K562 (cell line): ENCODE measurements at regions not wholly inside any gene's neighbourhood (a gene's known extent, or its start where the extent isn't known, plus 50 kb on each side); places are given as distances from the start of the nearest gene placed in this dataset.

Experiments
- ATAC-seq: fragments of 200-7000 bp; cut with Tn5 transposase; 3 replicates; pipeline ENCODE4 v1.9.1; 2020; ENCODE audit warnings: moderate library complexity
- BruUV-seq: library from RNA; stranded (reverse); fragments of 400-500 nt; replicated peaks from 2 replicates; lab custom pipeline; 2021; lab: Mats Ljungman, UMichigan
- CTCF ChIA-PET: fragments of 300-600 bp; formaldehyde crosslinking; extraction: SDS; loops from one replicate; lab custom pipeline; 2021; ENCODE audit warnings: low intra/inter-chr PET ratio; lab: Yijun Ruan, JAX
- POLR2A ChIA-PET: fragments of 300-600, 350-650 bp; sonication (Branson Sonifier 250); formaldehyde crosslinking; extraction: SDS; loops from one replicate; lab custom pipeline; 2021; ENCODE audit warnings: antibody characterized with exemption, inconsistent platforms; lab: Yijun Ruan, JAX
- DNase-seq, 4 experiments: peaks; one replicate each; pipeline versions ENCODE4 v3.0.0 to v3.0.0-alpha.2; 2011 to 2018; ENCODE audit warnings: low spot score in 3 of 4, mixed read lengths in 3 of 4; ENCODE audit errors: extremely low read depth in 1 of 4
- FAIRE-seq: peaks from 2 replicates; lab custom pipeline; 2011; peaks lifted over from hg19 to GRCh38; lab: Jason Lieb, UNC
- H2AFZ ChIP-seq: 2 replicates; pipeline ENCODE4 v1.6.0; 2011; ENCODE audit warnings: low read depth, low read length, control low read depth, inconsistent platforms
- H3K27ac ChIP-seq: fragments of 200-600 bp; 3 replicates; pipeline ENCODE4 v1.8.0; 2011; ENCODE audit warnings: low read depth, mild to moderate bottlenecking, control low read depth, inconsistent platforms, low read length, moderate library complexity, mixed read lengths; ENCODE audit errors: extremely low read depth
- H3K27me3 ChIP-seq, 2 experiments: fragments of 300-600 bp in 1 of 2; 2 replicates in 1 of 2; 3 replicates in 1 of 2; pipeline versions ENCODE4 v1.6.0 to v1.8.0; 2011; ENCODE audit warnings: inconsistent platforms in 2 of 2, low read length in 2 of 2, mild to moderate bottlenecking in 1 of 2, mixed read lengths in 1 of 2, moderate library complexity in 1 of 2; ENCODE audit not compliant: control insufficient read depth in 2 of 2, insufficient read depth in 2 of 2
- H3K36me3 ChIP-seq: fragments of 300-600 bp; 3 replicates; pipeline ENCODE4 v1.8.0; 2011; ENCODE audit warnings: mild to moderate bottlenecking, low read length, inconsistent platforms; ENCODE audit not compliant: control insufficient read depth, insufficient read depth
- H3K4me1 ChIP-seq, 2 experiments: fragments of 200-600 bp in 1 of 2; replicated peaks in 1 of 2; 2 replicates in 1 of 2; 3 replicates in 1 of 2; pipeline versions ENCODE4 v1.5.1 to v1.8.0; 2011; ENCODE audit warnings: inconsistent platforms in 2 of 2, low read length in 2 of 2, mild to moderate bottlenecking in 1 of 2, mixed read lengths in 1 of 2, moderate library complexity in 1 of 2; ENCODE audit not compliant: control insufficient read depth in 2 of 2, insufficient read depth in 2 of 2
- H3K4me2 ChIP-seq: 2 replicates; pipeline ENCODE4 v1.6.1; 2011; ENCODE audit warnings: low read length, control low read depth, inconsistent platforms, mixed read lengths; ENCODE audit not compliant: insufficient read depth
- H3K4me3 ChIP-seq: fragments of 200-600 bp; sonication (generic), shearing (Covaris generic); 2 replicates; pipeline ENCODE4 v1.5.1; 2016; ENCODE audit warnings: control low read depth, inconsistent platforms
- H3K79me2 ChIP-seq: fragments of 200-600 bp; 3 replicates; pipeline ENCODE4 v1.8.0; 2011; ENCODE audit warnings: low read length, inconsistent platforms; ENCODE audit not compliant: control insufficient read depth, insufficient read depth
- H3K9ac ChIP-seq, 2 experiments: 2 replicates each; pipeline versions ENCODE4 v1.6.0 to v1.6.1; 2011; ENCODE audit warnings: low read depth in 2 of 2, low read length in 2 of 2, control low read depth in 1 of 2, inconsistent platforms in 1 of 2, mild to moderate bottlenecking in 1 of 2, mixed read lengths in 1 of 2; ENCODE audit not compliant: insufficient read depth in 1 of 2
- H3K9me1 ChIP-seq: one replicate; pipeline ENCODE4 v1.6.0; 2011; ENCODE audit warnings: inconsistent platforms, mild to moderate bottlenecking, low read length, moderate library complexity; ENCODE audit not compliant: control insufficient read depth, insufficient read depth
- H3K9me3 ChIP-seq: replicated peaks from 2 replicates; pipeline ENCODE4 v1.5.1; 2011; ENCODE audit warnings: low read depth, low read length, inconsistent platforms; ENCODE audit not compliant: control insufficient read depth, insufficient read depth
- H4K20me1 ChIP-seq: replicated peaks from 2 replicates; pipeline ENCODE4 v1.6.1; 2011; ENCODE audit warnings: low read length, inconsistent platforms, mixed read lengths; ENCODE audit not compliant: control insufficient read depth, insufficient read depth
- CBX2 ChIP-seq: fragments of 200-600 bp; sonication (generic); IDR thresholded peaks from one replicate; pipeline ENCODE4 v1.6.1; 2012; ENCODE audit warnings: mild to moderate bottlenecking, low read length, inconsistent platforms; ENCODE audit not compliant: insufficient read depth, poor library complexity, severe bottlenecking
- CTBP1 ChIP-seq: fragments of 450-650 bp; IDR thresholded peaks from 2 replicates; pipeline ENCODE4 v1.6.1; 2016; ENCODE audit warnings: borderline replicate concordance
- DPF2 ChIP-seq: fragments of 450-650 bp; IDR thresholded peaks from 2 replicates; pipeline ENCODE4 v1.6.1; 2016
- MIER1 ChIP-seq: fragments of 450-650 bp; IDR thresholded peaks from 2 replicates; pipeline ENCODE4 v1.6.1; 2016; ENCODE audit warnings: antibody characterized with exemption, mild to moderate bottlenecking, low read depth
- MYNN ChIP-seq, 2 experiments: sonication (generic); formaldehyde crosslinking in 1 of 2; IDR thresholded peaks; 2 replicates each; pipeline versions ENCODE4 v1.5.0 to v1.6.1; 2016 to 2020; ENCODE audit warnings: antibody characterized with exemption in 1 of 2, missing genetic modification reagents in 1 of 2
- NFE2L1 ChIP-seq: fragments of 450-650 bp; IDR thresholded peaks from 2 replicates; pipeline ENCODE4 v1.6.1; 2016; ENCODE audit warnings: missing genetic modification characterization, low read depth, mild to moderate bottlenecking, missing compliant biosample characterization, moderate library complexity, borderline replicate concordance
- PHB ChIP-seq: fragments of 250-450 bp; sonication (Bioruptor Pico); IDR thresholded peaks from 2 replicates; pipeline ENCODE4 v1.5.0; 2021
- POLR3G ChIP-seq: IDR thresholded peaks from 2 replicates; pipeline ENCODE4 v1.6.1; 2011; ENCODE audit not compliant: insufficient read length, insufficient replicate concordance; ENCODE audit errors: extremely low read depth
- PREB ChIP-seq: sonication (generic); formaldehyde crosslinking; IDR thresholded peaks from 2 replicates; pipeline ENCODE4 v1.8.1; 2023; ENCODE audit warnings: mild to moderate bottlenecking, missing genetic modification reagents
- WGBS: fragments of 100-300 bp; shearing (Covaris generic); methylation state at CpG from one replicate; pipeline ENCODE4 v1.1.6; 2016; ENCODE audit warnings: low coverage, mixed read lengths; ENCODE audit not compliant: insufficient coverage; ENCODE audit errors: missing lambda C conversion rate; 5-methylcytosine and 5-hydroxymethylcytosine counted together
- in situ Hi-C: fragments of 300-500 bp; cut with MboI; formaldehyde crosslinking; loops from 4 replicates; pipeline ENCODE4 v1.15.0; 2018; ENCODE audit warnings: inconsistent platforms, mixed read lengths
- intact Hi-C: fragments of 100-400 bp; cut with micrococcal nuclease; formaldehyde crosslinking; loops from 2 replicates; pipeline ENCODE4 v1.14.2; 2022
- TF ChIP-seq, protein P1 (sequence below): fragments of 250-450 bp; sonication (Bioruptor Pico); IDR thresholded peaks from 2 replicates; pipeline ENCODE4 v1.8.0; 2021; ENCODE audit warnings: mild to moderate bottlenecking, moderate library complexity

DNA sequence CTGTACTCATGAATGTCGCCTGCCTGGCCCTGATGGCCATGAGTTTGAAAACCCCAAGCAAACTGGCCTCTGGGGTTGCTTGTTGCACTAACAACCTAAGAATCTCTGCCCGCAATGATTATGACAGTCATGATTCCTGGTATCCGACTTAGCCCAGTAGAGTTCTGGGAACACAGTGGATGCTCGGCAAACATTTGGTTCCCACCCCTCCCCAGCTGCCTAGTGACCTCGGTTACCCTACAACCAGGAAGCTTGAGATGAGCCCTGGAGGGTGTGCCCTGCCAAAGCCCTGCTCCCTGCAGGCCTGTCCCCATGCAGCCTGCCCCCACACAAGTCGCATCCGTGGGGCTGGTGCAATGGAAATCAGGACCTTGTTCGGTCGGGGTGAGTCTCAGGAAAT is 76.0 kb upstream of the ZBTB40 start:
- Histone ChIP-seq H3K9me3 (no peaks in the 10 kb centered on the region), H3K9ac (no peak overlapping the region), H3K4me2 (no peak overlapping the region), H3K4me1 (peaks cover 0 to 6% of the 10 kb centered on the region in 2 experiments; a peak in 1 of 5 replicates), H4K20me1 (0 out of 2 replicates have a peak, but pooled peaks cover 4% of the 10 kb centered on the region), H3K79me2 (no peaks in the 10 kb centered on the region), H3K27ac (no peak overlapping the region), H3K27me3 (peaks cover 25 to 65% of the 10 kb centered on the region in 2 experiments), H3K4me3 (no peak overlapping the region), H3K9me1 (peaks cover under 1% of the 10 kb centered on the region), H3K36me3 (no peaks in the 10 kb centered on the region), H2AFZ (no peak overlapping the region)
- FAIRE-seq = no peak
- 0% methylated on average over 9 of the region's 9 CpGs for WGBS
- in situ Hi-C loops = no loop called here
- no peak for DNase-seq
- POLR2A ChIA-PET = no interaction called here
- no peak for TF ChIP-seq MIER1
- TF ChIP-seq CTBP1 = 0 out of 2 replicates have a peak, but pooled peaks have one; percentile 38
- no peak for ATAC-seq
- intact Hi-C loops = no loop called here
- CTCF ChIA-PET = no interaction called here
- no TSS peak for BruUV-seq

DNA sequence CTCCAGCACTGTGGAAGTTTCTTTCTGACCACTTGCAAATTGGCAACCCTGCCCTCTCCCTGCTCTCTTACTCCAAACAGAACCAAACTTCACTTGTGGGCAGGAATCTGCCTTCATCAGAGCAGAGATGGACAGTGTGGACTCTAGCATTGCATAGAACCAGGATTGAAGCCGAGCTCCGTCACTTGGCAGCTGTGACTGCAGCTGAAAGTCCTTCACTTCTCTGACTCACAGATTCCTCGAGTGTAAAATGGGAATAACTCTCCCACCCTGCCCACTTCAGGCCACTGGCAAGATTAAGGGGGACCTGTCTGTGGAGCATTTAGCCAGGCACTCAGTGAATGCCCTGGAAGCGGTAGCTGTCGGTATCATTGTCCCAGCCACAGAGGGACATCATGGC is 75.7 kb upstream of the ZBTB40 start:
- POLR2A ChIA-PET = no interaction called here
- no TSS peak for BruUV-seq
- H3K9me1 ChIP-seq = peaks cover 4% of the 10 kb centered on the region
- H3K4me2 ChIP-seq = no peak overlapping the region
- in situ Hi-C loops (no loop called here), intact Hi-C loops (no loop called here)
- no peak for FAIRE-seq
- CTCF ChIA-PET = no interaction called here
- H2AFZ ChIP-seq = no peak overlapping the region
- 9% methylated on average over 5 of the region's 5 CpGs for WGBS
- TF ChIP-seq MYNN (IDR thresholded peaks at IDR 0.05) (no peak), MYNN (CRISPR knock-in tag; IDR thresholded peaks at IDR 0.05) (no peak), PREB (no peak), DPF2 (no peak), POLR3G (no peak), PHB (no peak), CBX2 (no peak), NFE2L1 (tag) (no peak)
- TF ChIP-seq, protein P1, sequence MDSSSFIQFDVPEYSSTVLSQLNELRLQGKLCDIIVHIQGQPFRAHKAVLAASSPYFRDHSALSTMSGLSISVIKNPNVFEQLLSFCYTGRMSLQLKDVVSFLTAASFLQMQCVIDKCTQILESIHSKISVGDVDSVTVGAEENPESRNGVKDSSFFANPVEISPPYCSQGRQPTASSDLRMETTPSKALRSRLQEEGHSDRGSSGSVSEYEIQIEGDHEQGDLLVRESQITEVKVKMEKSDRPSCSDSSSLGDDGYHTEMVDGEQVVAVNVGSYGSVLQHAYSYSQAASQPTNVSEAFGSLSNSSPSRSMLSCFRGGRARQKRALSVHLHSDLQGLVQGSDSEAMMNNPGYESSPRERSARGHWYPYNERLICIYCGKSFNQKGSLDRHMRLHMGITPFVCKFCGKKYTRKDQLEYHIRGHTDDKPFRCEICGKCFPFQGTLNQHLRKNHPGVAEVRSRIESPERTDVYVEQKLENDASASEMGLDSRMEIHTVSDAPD (CRISPR knock-in tag) = no peak
- H3K9me3 ChIP-seq = no peaks in the 10 kb centered on the region
- no peak for DNase-seq
- no peak overlapping the region for H3K9ac ChIP-seq
- no peak overlapping the region for H3K4me3 ChIP-seq
- H3K27ac ChIP-seq = no peak overlapping the region
- no peaks in the 10 kb centered on the region for H3K79me2 ChIP-seq
- H3K36me3 ChIP-seq = no peaks in the 10 kb centered on the region
- H3K4me1 ChIP-seq = peaks cover 0 to 7% of the 10 kb centered on the region in 2 experiments; a peak in 1 of 5 replicates
- H3K27me3 ChIP-seq = peaks cover 25 to 69% of the 10 kb centered on the region in 2 experiments; a peak in 4 of 5 replicates
- 0 out of 2 replicates have a peak, but pooled peaks cover 4% of the 10 kb centered on the region for H4K20me1 ChIP-seq
- ATAC-seq = no peak
